MM.1S (cell line): ENCODE measurements at regions not wholly inside any gene's neighbourhood (a gene's known extent, or its start where the extent isn't known, plus 50 kb on each side); places are given as distances from the start of the nearest gene placed in this dataset.

Experiments
- DNase-seq: peaks from one replicate; pipeline ENCODE4 v3.0.0-alpha.2; 2015
- H2AFZ ChIP-seq: fragments of 300-600 bp; sonication (generic); 2 replicates; pipeline ENCODE4 v1.6.0; 2016; ENCODE audit warnings: antibody characterized with exemption, low read length
- H3F3A ChIP-seq: fragments of 300-600 bp; sonication (generic); 2 replicates; pipeline ENCODE4 v1.6.1; 2016; ENCODE audit warnings: mild to moderate bottlenecking, antibody characterized with exemption, low read length, moderate library complexity, mixed read lengths; ENCODE audit not compliant: insufficient read depth
- H3K27ac ChIP-seq: fragments of 300-600 bp; sonication (generic); 2 replicates; pipeline ENCODE4 v1.5.1; 2016; ENCODE audit warnings: mild to moderate bottlenecking, low read length
- H3K27me3 ChIP-seq: fragments of 300-600 bp; sonication (generic); replicated peaks from 2 replicates; pipeline ENCODE4 v1.6.0; 2016; ENCODE audit warnings: low read length; ENCODE audit not compliant: insufficient read depth
- H3K36me3 ChIP-seq: fragments of 300-600 bp; sonication (generic); replicated peaks from 2 replicates; pipeline ENCODE4 v1.6.1; 2016; ENCODE audit warnings: mild to moderate bottlenecking, low read length, mixed read lengths; ENCODE audit not compliant: insufficient read depth
- H3K4me1 ChIP-seq: fragments of 300-600 bp; sonication (generic); 2 replicates; pipeline ENCODE4 v1.6.1; 2016; ENCODE audit warnings: low read length, mixed read lengths
- H3K4me2 ChIP-seq: fragments of 300-600 bp; sonication (generic); 2 replicates; pipeline ENCODE4 v1.6.0; 2016; ENCODE audit warnings: low read depth, low read length
- H3K4me3 ChIP-seq: fragments of 300-600 bp; sonication (generic); 2 replicates; pipeline ENCODE4 v1.5.1; 2016; ENCODE audit warnings: low read length, mixed read lengths
- H3K79me2 ChIP-seq: fragments of 300-600 bp; sonication (generic); 2 replicates; pipeline ENCODE4 v1.6.1; 2016; ENCODE audit warnings: mixed run types, low read length, mixed read lengths
- H3K9ac ChIP-seq: fragments of 300-600 bp; sonication (generic); 2 replicates; pipeline ENCODE4 v1.6.1; 2016; ENCODE audit warnings: low read length, mixed read lengths
- H3K9me2 ChIP-seq: fragments of 300-600 bp; sonication (generic); replicated peaks from 2 replicates; pipeline ENCODE4 v1.6.1; 2016; ENCODE audit warnings: mild to moderate bottlenecking, low read length, mixed read lengths; ENCODE audit not compliant: insufficient read depth
- H3K9me3 ChIP-seq: fragments of 300-600 bp; sonication (generic); replicated peaks from 2 replicates; pipeline ENCODE4 v1.6.1; 2016; ENCODE audit warnings: mild to moderate bottlenecking, low read length, mixed read lengths; ENCODE audit not compliant: insufficient read depth
- H4K20me1 ChIP-seq: fragments of 300-600 bp; sonication (generic); 2 replicates; pipeline ENCODE4 v1.6.1; 2016; ENCODE audit warnings: mild to moderate bottlenecking, low read length, moderate library complexity, mixed read lengths; ENCODE audit not compliant: insufficient read depth
- EZH2 ChIP-seq: fragments of 300-600 bp; sonication (generic); optimal IDR thresholded peaks from 2 replicates; pipeline ENCODE3; 2017; ENCODE audit warnings: low read depth, mild to moderate bottlenecking, antibody characterized with exemption, low read length, mixed read lengths
- EZH2phosphoT487 ChIP-seq: fragments of 300-600 bp; sonication (generic); IDR thresholded peaks from 2 replicates; pipeline ENCODE4 v1.6.1; 2018; ENCODE audit warnings: antibody characterized with exemption, low read length
- TF ChIP-seq, protein P1 (sequence below): fragments of 300-600 bp; sonication (generic); IDR thresholded peaks from 2 replicates; pipeline ENCODE4 v1.5.1; 2016; ENCODE audit warnings: antibody characterized with exemption, low read length, mixed read lengths

DNA sequence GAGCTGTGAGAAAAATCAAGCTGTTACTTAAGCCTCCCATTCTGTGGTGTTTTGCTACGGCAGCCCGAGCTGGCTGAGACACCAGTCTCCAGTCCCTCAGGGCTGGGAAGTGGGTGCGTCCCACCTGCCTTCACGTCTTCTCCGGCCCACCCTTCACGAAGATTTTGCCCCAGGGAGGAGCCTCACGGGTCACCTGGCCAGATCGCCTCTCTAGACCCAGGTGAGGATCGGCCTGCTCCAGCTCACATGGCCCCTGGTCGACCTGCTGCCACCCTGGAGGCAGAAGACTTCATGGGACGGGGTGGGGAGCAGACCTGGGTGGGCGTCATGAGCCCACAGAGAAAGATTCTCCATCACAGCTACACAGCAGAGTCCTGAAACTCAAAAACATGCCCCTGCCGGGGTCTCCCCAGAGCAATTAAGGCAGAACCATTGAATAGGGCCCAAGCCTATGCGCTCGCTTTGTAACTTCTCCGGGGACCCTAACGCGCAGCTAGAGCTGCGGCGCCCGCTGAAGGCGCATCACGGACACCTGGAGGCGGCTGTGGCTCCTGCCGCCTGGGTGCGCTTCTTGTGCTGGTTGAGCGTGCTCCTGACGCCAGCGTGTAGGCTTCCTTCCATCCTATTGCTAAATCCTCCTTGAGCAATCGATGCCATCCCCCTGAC lies 92.6 kb upstream of the ALDH1A3 start:
- H3K27me3 ChIP-seq, result no peaks in the 10 kb centered on the region
- H3K9ac ChIP-seq, result no peak overlapping the region
- DNase-seq, result no peak
- no peaks in the 10 kb centered on the region for H3K79me2 ChIP-seq
- no peaks in the 10 kb centered on the region for H3K9me2 ChIP-seq
- H4K20me1 ChIP-seq, result no peaks in the 10 kb centered on the region
- no peaks in the 10 kb centered on the region for H3K36me3 ChIP-seq
- H3K4me2 ChIP-seq, result no peak overlapping the region
- H3F3A ChIP-seq, result no peaks in the 10 kb centered on the region
- no peak overlapping the region for H3K4me3 ChIP-seq
- no peaks in the 10 kb centered on the region for H3K9me3 ChIP-seq
- no peak overlapping the region for H2AFZ ChIP-seq
- H3K4me1 ChIP-seq, result no peaks in the 10 kb centered on the region
- no peak overlapping the region for H3K27ac ChIP-seq
- no peak for TF ChIP-seq EZH2phosphoT487
- no peak for TF ChIP-seq EZH2
- TF ChIP-seq, protein P1, sequence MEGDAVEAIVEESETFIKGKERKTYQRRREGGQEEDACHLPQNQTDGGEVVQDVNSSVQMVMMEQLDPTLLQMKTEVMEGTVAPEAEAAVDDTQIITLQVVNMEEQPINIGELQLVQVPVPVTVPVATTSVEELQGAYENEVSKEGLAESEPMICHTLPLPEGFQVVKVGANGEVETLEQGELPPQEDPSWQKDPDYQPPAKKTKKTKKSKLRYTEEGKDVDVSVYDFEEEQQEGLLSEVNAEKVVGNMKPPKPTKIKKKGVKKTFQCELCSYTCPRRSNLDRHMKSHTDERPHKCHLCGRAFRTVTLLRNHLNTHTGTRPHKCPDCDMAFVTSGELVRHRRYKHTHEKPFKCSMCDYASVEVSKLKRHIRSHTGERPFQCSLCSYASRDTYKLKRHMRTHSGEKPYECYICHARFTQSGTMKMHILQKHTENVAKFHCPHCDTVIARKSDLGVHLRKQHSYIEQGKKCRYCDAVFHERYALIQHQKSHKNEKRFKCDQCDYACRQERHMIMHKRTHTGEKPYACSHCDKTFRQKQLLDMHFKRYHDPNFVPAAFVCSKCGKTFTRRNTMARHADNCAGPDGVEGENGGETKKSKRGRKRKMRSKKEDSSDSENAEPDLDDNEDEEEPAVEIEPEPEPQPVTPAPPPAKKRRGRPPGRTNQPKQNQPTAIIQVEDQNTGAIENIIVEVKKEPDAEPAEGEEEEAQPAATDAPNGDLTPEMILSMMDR, result no peak

DNA sequence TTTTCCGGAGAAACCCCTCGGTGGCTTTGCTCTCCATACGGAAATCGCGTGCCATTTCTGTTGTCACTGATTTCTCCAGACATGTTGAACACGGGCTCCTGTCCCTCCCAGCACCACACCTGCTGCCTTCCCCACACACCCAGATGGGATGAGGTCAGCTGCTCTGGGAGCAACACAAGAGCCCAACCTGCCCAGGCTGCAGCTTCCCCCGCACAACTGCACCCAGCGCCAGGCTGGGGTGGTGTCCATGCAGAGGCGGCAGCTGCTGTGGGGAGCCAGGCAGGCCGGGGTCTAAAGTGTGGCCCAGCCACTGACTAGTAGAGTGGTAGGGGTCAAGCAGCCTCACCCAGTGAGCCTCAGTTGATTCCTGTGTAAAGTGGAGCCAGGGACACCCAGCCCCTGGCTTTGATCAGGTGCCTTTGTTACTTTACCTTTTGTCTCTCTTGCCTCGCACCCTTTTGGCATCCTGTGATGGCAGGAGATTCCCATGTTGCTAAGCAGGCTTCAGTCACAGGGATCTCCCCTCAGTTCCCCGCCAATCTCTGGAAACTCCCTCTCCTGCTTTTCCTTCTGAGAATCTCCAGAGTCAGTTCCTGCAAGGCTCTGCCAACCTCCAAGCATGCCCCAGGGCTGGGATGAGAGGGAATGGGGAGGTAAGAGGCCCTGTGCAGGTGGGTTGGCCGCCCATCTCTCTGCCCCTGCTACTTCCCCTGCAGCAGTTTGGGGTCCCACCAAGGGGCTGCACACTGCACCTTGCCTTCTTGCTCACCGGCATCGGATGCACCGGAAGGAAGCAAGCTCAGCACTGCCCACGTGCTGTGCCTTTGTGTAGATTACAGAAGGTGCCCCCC lies 91.8 kb upstream of the ALDH1A3 start:
- H3K9ac ChIP-seq, result no peak overlapping the region
- no peak for TF ChIP-seq EZH2phosphoT487
- TF ChIP-seq, protein P1, result no peak
- no peak for TF ChIP-seq EZH2
- no peaks in the 10 kb centered on the region for H3K4me1 ChIP-seq
- H3K4me2 ChIP-seq, result no peak overlapping the region
- no peaks in the 10 kb centered on the region for H3F3A ChIP-seq
- H3K9me3 ChIP-seq, result no peaks in the 10 kb centered on the region
- H3K27me3 ChIP-seq, result no peaks in the 10 kb centered on the region
- no peaks in the 10 kb centered on the region for H4K20me1 ChIP-seq
- H2AFZ ChIP-seq, result no peak overlapping the region
- H3K4me3 ChIP-seq, result no peak overlapping the region
- no peak for DNase-seq
- H3K79me2 ChIP-seq, result no peaks in the 10 kb centered on the region
- H3K36me3 ChIP-seq, result no peaks in the 10 kb centered on the region
- H3K27ac ChIP-seq, result no peak overlapping the region
- no peaks in the 10 kb centered on the region for H3K9me2 ChIP-seq

DNA sequence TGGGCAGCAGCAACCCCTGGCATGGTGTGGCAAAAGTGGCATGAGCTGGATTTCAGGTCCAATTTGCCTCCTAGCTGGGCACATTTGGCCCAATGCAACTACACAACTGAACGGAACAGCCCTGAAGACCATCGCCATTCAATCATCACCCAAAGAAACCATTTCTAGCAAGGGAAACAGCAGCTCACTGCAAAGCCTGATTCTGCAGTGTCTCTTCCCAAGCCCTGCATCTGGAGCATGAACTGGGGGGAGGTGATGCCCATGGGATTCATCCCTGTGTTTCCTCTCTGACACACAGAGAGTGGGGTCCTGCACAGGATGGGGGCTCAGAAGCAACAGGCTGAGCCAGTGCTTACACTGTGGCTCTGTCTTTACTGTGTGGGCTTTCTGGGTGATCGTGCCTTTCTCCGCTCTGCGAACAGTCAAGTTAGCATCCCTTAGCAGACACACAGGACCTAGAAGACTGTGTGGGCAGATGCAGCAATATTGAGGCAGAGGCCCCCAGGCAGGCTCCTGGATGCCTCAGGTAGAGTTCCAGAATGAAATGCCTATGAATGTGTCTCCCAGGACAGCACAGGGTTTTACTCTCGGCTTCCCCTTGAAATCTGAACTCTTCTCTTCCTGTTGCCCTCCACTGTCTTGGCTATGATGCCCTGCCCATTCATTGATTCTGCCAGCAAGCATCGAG lies 91.1 kb upstream of the ALDH1A3 start:
- H3K36me3 ChIP-seq, result no peaks in the 10 kb centered on the region
- no peaks in the 10 kb centered on the region for H3K4me1 ChIP-seq
- no peak overlapping the region for H3K9ac ChIP-seq
- H3F3A ChIP-seq, result no peaks in the 10 kb centered on the region
- no peaks in the 10 kb centered on the region for H3K9me3 ChIP-seq
- H2AFZ ChIP-seq, result no peak overlapping the region
- H3K4me2 ChIP-seq, result no peak overlapping the region
- H4K20me1 ChIP-seq, result no peaks in the 10 kb centered on the region
- no peak overlapping the region for H3K27ac ChIP-seq
- no peak for TF ChIP-seq EZH2phosphoT487
- H3K27me3 ChIP-seq, result no peaks in the 10 kb centered on the region
- no peaks in the 10 kb centered on the region for H3K79me2 ChIP-seq
- H3K9me2 ChIP-seq, result no peaks in the 10 kb centered on the region
- no peak for DNase-seq
- no peak overlapping the region for H3K4me3 ChIP-seq
